ENCODE measurements at regions not wholly inside any gene's neighbourhood (a gene's known extent, or its start where the extent isn't known, plus 50 kb on each side); places are given as distances from the start of the nearest gene placed in this dataset.

- no peaks in the 10 kb centered on the region for H3K4me1 ChIP-seq
- H3K9me3 ChIP-seq: no peaks in the 10 kb centered on the region
- WGBS, 2 donors: 80 to 85% methylated on average over 3 of the region's 3 CpGs
- no peak for ATAC-seq
- no peak overlapping the region for H3K27ac ChIP-seq
- no peaks in the 10 kb centered on the region for H3K36me3 ChIP-seq (replicated peaks in 1 of 2; ENCODE audit: insufficient read depth in 1 of 2, low read depth in 2 of 2)
- no peak for DNase-seq
- intact Hi-C loops (cut with DNase I): no loop called here
- TF ChIP-seq, protein P1, sequence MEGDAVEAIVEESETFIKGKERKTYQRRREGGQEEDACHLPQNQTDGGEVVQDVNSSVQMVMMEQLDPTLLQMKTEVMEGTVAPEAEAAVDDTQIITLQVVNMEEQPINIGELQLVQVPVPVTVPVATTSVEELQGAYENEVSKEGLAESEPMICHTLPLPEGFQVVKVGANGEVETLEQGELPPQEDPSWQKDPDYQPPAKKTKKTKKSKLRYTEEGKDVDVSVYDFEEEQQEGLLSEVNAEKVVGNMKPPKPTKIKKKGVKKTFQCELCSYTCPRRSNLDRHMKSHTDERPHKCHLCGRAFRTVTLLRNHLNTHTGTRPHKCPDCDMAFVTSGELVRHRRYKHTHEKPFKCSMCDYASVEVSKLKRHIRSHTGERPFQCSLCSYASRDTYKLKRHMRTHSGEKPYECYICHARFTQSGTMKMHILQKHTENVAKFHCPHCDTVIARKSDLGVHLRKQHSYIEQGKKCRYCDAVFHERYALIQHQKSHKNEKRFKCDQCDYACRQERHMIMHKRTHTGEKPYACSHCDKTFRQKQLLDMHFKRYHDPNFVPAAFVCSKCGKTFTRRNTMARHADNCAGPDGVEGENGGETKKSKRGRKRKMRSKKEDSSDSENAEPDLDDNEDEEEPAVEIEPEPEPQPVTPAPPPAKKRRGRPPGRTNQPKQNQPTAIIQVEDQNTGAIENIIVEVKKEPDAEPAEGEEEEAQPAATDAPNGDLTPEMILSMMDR (IDR thresholded peaks at IDR 0.05): no peak
- TF ChIP-seq POLR2A (IDR thresholded peaks at IDR 0.05): no peak
- no peaks in the 10 kb centered on the region for H3K27me3 ChIP-seq
- H3K4me3 ChIP-seq: no peak overlapping the region
Measured at GRCh38 chr11:33509632-33510031, 191.0 kb downstream of the C11orf91 start.

GRCh38 chr11:33507967-33508366 lies 192.7 kb downstream of the C11orf91 start:
- 24 to 30% methylated on average over 3 of the region's 3 CpGs for WGBS, 2 donors
- no peaks in the 10 kb centered on the region for H3K4me1 ChIP-seq
- H3K27ac ChIP-seq: no peak overlapping the region
- ATAC-seq (peak; percentile 33), DNase-seq (peak; percentile 20 to 61 (median 40))
- no peaks in the 10 kb centered on the region for H3K36me3 ChIP-seq (replicated peaks in 1 of 2; ENCODE audit: insufficient read depth in 1 of 2, low read depth in 2 of 2)
- no peak overlapping the region for H3K4me3 ChIP-seq
- TF ChIP-seq, protein P1 (IDR thresholded peaks at IDR 0.05): no peak
- no peak for TF ChIP-seq POLR2A (IDR thresholded peaks at IDR 0.05)
- intact Hi-C loops (cut with DNase I): no loop called here
- no peaks in the 10 kb centered on the region for H3K9me3 ChIP-seq
- no peaks in the 10 kb centered on the region for H3K27me3 ChIP-seq

- Histone ChIP-seq H3K4me1 (no peaks in the 10 kb centered on the region), H3K36me3 (replicated peaks in 1 of 2; ENCODE audit: insufficient read depth in 1 of 2, low read depth in 2 of 2) (no peaks in the 10 kb centered on the region), H3K27me3 (no peaks in the 10 kb centered on the region), H3K9me3 (no peaks in the 10 kb centered on the region), H3K27ac (no peak overlapping the region), H3K4me3 (no peak overlapping the region)
- TF ChIP-seq, protein P1 (IDR thresholded peaks at IDR 0.05): no peak
- TF ChIP-seq POLR2A (IDR thresholded peaks at IDR 0.05): no peak
- ATAC-seq (no peak), DNase-seq (no peak)
- intact Hi-C loops (cut with DNase I): no loop called here
- WGBS, 2 donors: 66 to 81% methylated on average over 3 of the region's 3 CpGs
Measured at GRCh38 chr11:33507356-33507755, 193.3 kb downstream of the C11orf91 start.

- H3K27ac ChIP-seq: no peak overlapping the region
- 34 to 45% methylated on average over 3 of the region's 3 CpGs for WGBS, 2 donors
- no peak for TF ChIP-seq POLR2A (IDR thresholded peaks at IDR 0.05)
- TF ChIP-seq, protein P1 (IDR thresholded peaks at IDR 0.05): no peak
- no peak overlapping the region for H3K4me3 ChIP-seq
- DNase-seq (no peak), ATAC-seq (no peak)
- no peaks in the 10 kb centered on the region for H3K36me3 ChIP-seq (replicated peaks in 1 of 2; ENCODE audit: insufficient read depth in 1 of 2, low read depth in 2 of 2)
- H3K27me3 ChIP-seq: no peaks in the 10 kb centered on the region
- intact Hi-C loops (cut with DNase I): no loop called here
- H3K4me1 ChIP-seq: no peaks in the 10 kb centered on the region
- no peaks in the 10 kb centered on the region for H3K9me3 ChIP-seq
Measured at GRCh38 chr11:33505093-33505492, 195.5 kb downstream of the C11orf91 start.

- no peak overlapping the region for H3K4me3 ChIP-seq
- no peak overlapping the region for H3K27ac ChIP-seq
- intact Hi-C loops (cut with DNase I): no loop called here
- no peak for DNase-seq
- no peaks in the 10 kb centered on the region for H3K9me3 ChIP-seq
- no peaks in the 10 kb centered on the region for H3K36me3 ChIP-seq (replicated peaks in 1 of 2; ENCODE audit: insufficient read depth in 1 of 2, low read depth in 2 of 2)
- ATAC-seq: no peak
- H3K27me3 ChIP-seq: no peaks in the 10 kb centered on the region
- no peak for TF ChIP-seq POLR2A (IDR thresholded peaks at IDR 0.05)
- TF ChIP-seq, protein P1 (IDR thresholded peaks at IDR 0.05): no peak
- WGBS, 2 donors: 10 to 22% methylated on average over 2 of the region's 2 CpGs
- no peaks in the 10 kb centered on the region for H3K4me1 ChIP-seq
Measured at GRCh38 chr11:33500861-33501479, 199.7 kb downstream of the C11orf91 start.

All from body of pancreas (tissue), 4 donors.